B cell (primary cell): ENCODE measurements at regions not wholly inside any gene's neighbourhood (a gene's known extent, or its start where the extent isn't known, plus 50 kb on each side); places are given as distances from the start of the nearest gene placed in this dataset.

Source experiments
- ATAC-seq: fragments of 200-7000 bp; cut with Tn5 transposase; one replicate; pipeline ENCODE4 v1.10.0; 2021; ENCODE audit warnings: low read depth, mild to moderate bottlenecking, moderate number of reproducible peaks, moderate library complexity
- CTCF ChIA-PET: fragments of 350-600 bp; sonication (Branson Sonifier 250); formaldehyde crosslinking; loops from one replicate; lab custom pipeline; 2021; ENCODE audit warnings: antibody characterized with exemption, inconsistent platforms; lab: Charles Lee
- POLR2A ChIA-PET: fragments of 350-600 bp; sonication (Branson Sonifier 250); formaldehyde crosslinking; loops from one replicate; lab custom pipeline; 2021; ENCODE audit warnings: antibody characterized with exemption; lab: Charles Lee
- DNase-seq: peaks from one replicate; pipeline ENCODE4 v3.0.0; 2013
- H2AFZ ChIP-seq: 2 replicates; pipeline ENCODE4 v1.6.1; 2012; ENCODE audit warnings: mild to moderate bottlenecking, low read depth, low read length; ENCODE audit not compliant: insufficient read depth, poor library complexity, severe bottlenecking
- H3K27ac ChIP-seq, 2 donors: 1 replicate in 1 of 2; 2 replicates in 1 of 2; pipeline ENCODE4 v1.5.1; 2012 to 2013; ENCODE audit warnings: low read length in 2 of 2, mild to moderate bottlenecking in 2 of 2, moderate library complexity in 1 of 2
- H3K27me3 ChIP-seq, 4 experiments: fragments of 200-600 bp in 1 of 4; sonication (generic) in 1 of 4; replicated peaks in 1 of 4; 1 replicate in 2 of 4; 2 replicates in 2 of 4; pipeline versions ENCODE4 v1.6.1 to v1.7.0; 2013 to 2016; ENCODE audit warnings: low read length in 3 of 4, mild to moderate bottlenecking in 2 of 4, mixed read lengths in 1 of 4, moderate library complexity in 1 of 4; ENCODE audit not compliant: insufficient read depth in 4 of 4, control insufficient read depth in 3 of 4; ENCODE audit errors: control extremely low read depth in 1 of 4
- H3K36me3 ChIP-seq, 2 experiments: replicated peaks in 1 of 2; 1 replicate in 1 of 2; 2 replicates in 1 of 2; pipeline versions ENCODE4 v1.6.1 to v1.7.1; 2013; ENCODE audit warnings: low read length in 1 of 2; ENCODE audit not compliant: insufficient read depth in 2 of 2, control insufficient read depth in 1 of 2; ENCODE audit errors: control extremely low read depth in 1 of 2, extremely low read depth in 1 of 2
- H3K4me1 ChIP-seq, 2 donors: fragments of 200-600 bp in 1 of 2; sonication (generic) in 1 of 2; 1 replicate in 1 of 2; 2 replicates in 1 of 2; pipeline versions ENCODE4 v1.5.1 to v1.6.1; 2013 to 2017; ENCODE audit warnings: low read length in 2 of 2; ENCODE audit not compliant: control insufficient read depth in 2 of 2, insufficient read depth in 2 of 2
- H3K4me2 ChIP-seq: replicated peaks from 2 replicates; pipeline ENCODE3; 2012; ENCODE audit warnings: mild to moderate bottlenecking, low read depth, low read length; ENCODE audit not compliant: poor library complexity, severe bottlenecking
- H3K4me3 ChIP-seq, 5 experiments: fragments of 200-600 bp in 1 of 5; sonication (generic) in 1 of 5; 1 replicate in 3 of 5; 2 replicates in 2 of 5; pipeline versions ENCODE4 v1.5.1 to v1.7.0; 2011 to 2016; ENCODE audit warnings: low read length in 4 of 5, mild to moderate bottlenecking in 4 of 5, low read depth in 2 of 5, control low read depth in 1 of 5, moderate library complexity in 1 of 5; ENCODE audit not compliant: insufficient read depth in 1 of 5; ENCODE audit errors: control extremely low read depth in 1 of 5, extremely low read depth in 1 of 5
- H3K79me2 ChIP-seq: fragments of 200-600 bp; sonication (generic); one replicate; pipeline ENCODE4 v1.6.0; 2016; ENCODE audit warnings: low read length; ENCODE audit not compliant: control insufficient read depth, insufficient read depth
- H3K9ac ChIP-seq: fragments of 200-600 bp; sonication (generic); 2 replicates; pipeline ENCODE4 v1.6.1; 2017; ENCODE audit warnings: mild to moderate bottlenecking, low read length, moderate library complexity
- H3K9me3 ChIP-seq, 3 donors: one replicate each; pipeline versions ENCODE4 v1.6.1 to v1.7.1; 2013; ENCODE audit warnings: low read length in 2 of 3; ENCODE audit not compliant: control insufficient read depth in 2 of 3, insufficient read depth in 1 of 3; ENCODE audit errors: control extremely low read depth in 1 of 3
- H4K20me1 ChIP-seq: 2 replicates; pipeline ENCODE4 v1.6.0; 2012; ENCODE audit warnings: mild to moderate bottlenecking, low read length; ENCODE audit not compliant: insufficient read depth, control insufficient read depth, poor library complexity, severe bottlenecking
- H3K27ac Mint-ChIP-seq: one replicate; pipeline ENCODE4 v1.8.0; 2021; ENCODE audit warnings: mixed read lengths
- H3K27me3 Mint-ChIP-seq: one replicate; pipeline ENCODE4 v1.8.0; 2021; ENCODE audit warnings: mixed read lengths
- H3K4me1 Mint-ChIP-seq: one replicate; pipeline ENCODE4 v1.8.0; 2021; ENCODE audit warnings: mixed read lengths
- H3K4me3 Mint-ChIP-seq: one replicate; pipeline ENCODE4 v1.8.0; 2021; ENCODE audit warnings: mixed read lengths
- H3K9me3 Mint-ChIP-seq: one replicate; pipeline ENCODE4 v1.8.0; 2022; ENCODE audit warnings: mixed read lengths; ENCODE audit not compliant: insufficient read depth
- CTCF ChIP-seq: fragments of 200-600 bp; IDR thresholded peaks from one replicate; pipeline ENCODE4 v1.8.0; 2022; ENCODE audit warnings: antibody characterized with exemption, mild to moderate bottlenecking
- EZH2 ChIP-seq: IDR thresholded peaks from 2 replicates; pipeline ENCODE4 v1.6.1; 2012; ENCODE audit warnings: borderline replicate concordance, low read depth, mild to moderate bottlenecking, moderate library complexity, low read length; ENCODE audit not compliant: insufficient read depth, poor library complexity, severe bottlenecking
- WGBS: methylation state at CpG from one replicate; pipeline ENCODE4 v1.1.5; 2013; ENCODE audit warnings: missing lambda C conversion rate; ENCODE audit not compliant: insufficient coverage; 5-methylcytosine and 5-hydroxymethylcytosine counted together
- intact Hi-C: fragments of 100-400 bp; cut with micrococcal nuclease; formaldehyde crosslinking; loops from one replicate; pipeline ENCODE4 v1.10.0; 2022

GRCh38 chr2:7967707-7968405, 714.0 kb upstream of the ID2 start:
- Histone ChIP-seq H3K4me1 (no peaks in the 10 kb centered on the region), H4K20me1 (no peaks in the 10 kb centered on the region), H3K36me3 (no peaks in the 10 kb centered on the region), H3K27me3 (no peaks in the 10 kb centered on the region), H3K4me2 (no peak overlapping the region), H2AFZ (no peak overlapping the region), H3K4me3 (no peak overlapping the region), H3K9ac (no peak overlapping the region), H3K9me3 (no peaks in the 10 kb centered on the region), H3K27ac (no peak overlapping the region), H3K79me2 (no peaks in the 10 kb centered on the region)
- Mint-ChIP-seq H3K27me3 (no peaks in the 10 kb centered on the region), H3K4me1 (no peaks in the 10 kb centered on the region), H3K27ac (no peak overlapping the region), H3K4me3 (no peak overlapping the region), H3K9me3 (no peaks in the 10 kb centered on the region)
- no CpG with 5 or more reads among the region's 6 CpGs for WGBS
- ATAC-seq (no peak), DNase-seq (no peak)
- POLR2A ChIA-PET: no interaction called here
- CTCF ChIA-PET: no interaction called here
- intact Hi-C loops: no loop called here
- no peak for TF ChIP-seq CTCF
- no peak for TF ChIP-seq EZH2

- WGBS: 89% methylated on average over 6 of the region's 10 CpGs
- intact Hi-C loops: no loop called here
- ChIA-PET CTCF (no interaction called here), POLR2A (no interaction called here)
- H4K20me1 ChIP-seq: no peaks in the 10 kb centered on the region
- H3K9me3 Mint-ChIP-seq: no peaks in the 10 kb centered on the region
- no peak overlapping the region for H3K27ac ChIP-seq
- H3K79me2 ChIP-seq: no peaks in the 10 kb centered on the region
- H3K4me1 ChIP-seq: no peaks in the 10 kb centered on the region
- ATAC-seq (no peak), DNase-seq (no peak)
- H3K9ac ChIP-seq: no peak overlapping the region
- TF ChIP-seq CTCF: no peak
- TF ChIP-seq EZH2: no peak
- no peaks in the 10 kb centered on the region for H3K4me1 Mint-ChIP-seq
- no peaks in the 10 kb centered on the region for H3K36me3 ChIP-seq
- H3K4me2 ChIP-seq: no peak overlapping the region
- H3K27ac Mint-ChIP-seq: no peak overlapping the region
- H2AFZ ChIP-seq: no peak overlapping the region
- H3K9me3 ChIP-seq: no peaks in the 10 kb centered on the region
- H3K27me3 ChIP-seq: no peaks in the 10 kb centered on the region
- no peak overlapping the region for H3K4me3 ChIP-seq
- no peak overlapping the region for H3K4me3 Mint-ChIP-seq
- peaks cover 10% of the 10 kb centered on the region for H3K27me3 Mint-ChIP-seq
Measured at GRCh38 chr2:7969756-7970515, 711.9 kb upstream of the ID2 start.
